Activated CD8-positive, alpha-beta memory T cell treated with anti-CD3 and anti-CD28 coated beads for 1 hour (primary cell): ENCODE measurements at regions not wholly inside any gene's neighbourhood (a gene's known extent, or its start where the extent isn't known, plus 50 kb on each side); places are given as distances from the start of the nearest gene placed in this dataset.

Source experiments
- DNase-seq, 2 donors: peaks; one replicate each; pipeline ENCODE4 v3.0.0-alpha.2; 2020; ENCODE audit warnings: low read depth in 1 of 2; ENCODE audit errors: extremely low read depth in 1 of 2

DNA sequence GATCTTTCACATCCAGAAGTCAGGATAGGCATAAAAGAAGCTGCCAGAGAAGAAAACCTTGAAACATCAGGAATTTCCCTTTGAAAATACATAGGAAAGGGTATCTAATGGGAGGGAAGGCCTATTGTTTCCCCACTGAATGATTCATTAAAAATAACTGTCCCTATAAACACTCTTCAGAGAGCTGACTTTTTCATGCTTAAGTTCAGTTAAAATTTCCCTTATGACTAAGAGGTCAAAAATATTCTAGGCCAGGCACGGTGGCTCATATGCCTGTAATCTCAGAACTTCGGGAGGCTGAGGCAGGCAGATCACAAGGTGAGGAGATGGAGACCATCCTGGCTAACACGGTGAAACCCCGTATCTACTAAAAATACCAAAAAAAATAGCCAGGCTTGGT, 499.5 kb downstream of the ENC1 start:
- DNase-seq = no peak

DNA sequence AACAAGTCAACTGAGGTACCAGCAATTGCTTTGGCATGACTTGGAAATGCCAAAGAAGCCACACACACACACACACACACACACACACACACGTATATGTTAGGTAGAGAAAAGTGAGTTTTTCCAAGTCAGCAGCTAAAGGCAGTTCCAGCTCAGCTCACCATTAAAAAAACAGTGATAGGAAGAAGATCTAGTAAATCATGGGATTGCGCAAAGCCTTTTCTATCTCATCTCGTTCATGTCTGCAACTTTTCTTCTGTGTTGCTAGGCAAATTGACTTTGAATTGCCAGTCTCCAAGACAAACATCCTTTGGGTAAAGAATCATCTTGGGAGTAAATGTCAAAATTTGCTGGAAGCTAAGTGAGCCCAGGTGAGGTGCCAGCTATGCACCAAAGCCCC, 500.1 kb downstream of the ENC1 start:
- no peak for DNase-seq

- DNase-seq = no peak
Measured at GRCh38 chr5:74139589-74139988, 500.9 kb downstream of the ENC1 start.

- DNase-seq = no peak
Measured at GRCh38 chr5:74138721-74139120, 501.8 kb downstream of the ENC1 start.

DNA sequence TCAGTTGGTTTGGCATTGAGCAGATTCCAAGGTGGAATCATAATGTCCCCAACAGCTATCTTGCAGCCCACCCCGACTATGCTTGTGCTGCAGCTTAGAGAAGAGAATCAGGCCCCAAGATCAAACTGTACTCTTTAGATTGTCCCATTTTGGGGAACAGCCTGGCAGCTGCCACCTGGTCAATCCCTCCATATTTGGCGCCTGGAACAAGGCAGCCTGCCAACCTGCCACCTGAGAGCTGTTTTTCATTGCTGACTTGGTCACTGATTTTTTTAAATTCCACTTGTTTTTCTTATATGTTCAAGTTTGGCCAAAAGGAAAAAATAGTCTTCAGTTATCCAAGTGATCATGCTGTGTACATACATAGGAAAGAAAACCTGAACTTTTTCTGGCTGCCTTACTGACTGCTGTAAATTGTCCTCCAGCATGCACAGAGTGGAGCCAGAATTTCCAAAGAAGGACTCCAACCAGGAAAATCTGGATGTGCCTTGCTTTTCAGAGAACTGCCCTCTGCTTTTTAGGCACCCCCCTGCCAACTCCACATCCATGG, 504.2 kb downstream of the ENC1 start:
- DNase-seq = no peak

- DNase-seq = no peak
Measured at GRCh38 chr5:74135033-74135432, 505.5 kb downstream of the ENC1 start.

DNA sequence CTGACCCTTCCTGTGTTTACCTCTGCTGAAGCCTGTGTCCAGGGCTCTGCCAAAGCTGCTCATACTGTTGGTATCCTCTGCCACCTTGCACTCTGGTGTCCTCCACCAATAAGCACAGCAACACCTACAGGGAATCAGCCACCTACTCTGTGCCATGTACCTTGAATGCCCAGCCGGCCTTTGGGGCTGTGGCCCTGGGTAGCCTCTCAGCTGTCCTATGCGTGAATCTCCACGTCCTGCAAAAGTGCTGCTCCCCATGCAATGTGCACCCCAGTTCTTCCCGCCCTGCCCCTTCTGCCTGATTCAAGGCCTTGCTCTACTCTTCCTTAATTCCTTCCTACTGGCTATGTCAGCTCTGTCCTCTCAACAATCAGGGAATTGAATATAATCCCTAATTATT, 506.5 kb downstream of the ARHGEF28 start:
- no peak for DNase-seq

DNA sequence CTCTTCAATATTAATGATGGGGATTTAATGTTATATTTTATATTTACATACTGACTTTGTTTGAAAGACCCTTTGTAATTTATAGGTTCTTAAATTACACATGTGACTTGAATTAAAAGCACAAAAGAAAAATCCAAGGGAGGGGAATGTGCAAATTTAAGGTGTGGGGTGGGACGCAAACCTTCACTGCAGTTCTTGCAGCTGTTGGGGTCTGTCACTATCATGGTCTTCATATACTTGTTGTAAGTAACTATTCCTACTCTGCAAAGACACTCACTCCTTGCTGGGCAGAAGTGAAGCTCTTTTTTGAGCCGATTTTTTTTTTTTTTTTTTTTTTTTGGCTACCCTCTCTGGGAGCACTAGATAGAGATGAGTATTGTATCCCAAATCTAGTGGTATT, 505.3 kb downstream of the ARHGEF28 start:
- no peak for DNase-seq

- no peak for DNase-seq
Measured at GRCh38 chr5:74130155-74130897, 504.3 kb downstream of the ARHGEF28 start.

DNA sequence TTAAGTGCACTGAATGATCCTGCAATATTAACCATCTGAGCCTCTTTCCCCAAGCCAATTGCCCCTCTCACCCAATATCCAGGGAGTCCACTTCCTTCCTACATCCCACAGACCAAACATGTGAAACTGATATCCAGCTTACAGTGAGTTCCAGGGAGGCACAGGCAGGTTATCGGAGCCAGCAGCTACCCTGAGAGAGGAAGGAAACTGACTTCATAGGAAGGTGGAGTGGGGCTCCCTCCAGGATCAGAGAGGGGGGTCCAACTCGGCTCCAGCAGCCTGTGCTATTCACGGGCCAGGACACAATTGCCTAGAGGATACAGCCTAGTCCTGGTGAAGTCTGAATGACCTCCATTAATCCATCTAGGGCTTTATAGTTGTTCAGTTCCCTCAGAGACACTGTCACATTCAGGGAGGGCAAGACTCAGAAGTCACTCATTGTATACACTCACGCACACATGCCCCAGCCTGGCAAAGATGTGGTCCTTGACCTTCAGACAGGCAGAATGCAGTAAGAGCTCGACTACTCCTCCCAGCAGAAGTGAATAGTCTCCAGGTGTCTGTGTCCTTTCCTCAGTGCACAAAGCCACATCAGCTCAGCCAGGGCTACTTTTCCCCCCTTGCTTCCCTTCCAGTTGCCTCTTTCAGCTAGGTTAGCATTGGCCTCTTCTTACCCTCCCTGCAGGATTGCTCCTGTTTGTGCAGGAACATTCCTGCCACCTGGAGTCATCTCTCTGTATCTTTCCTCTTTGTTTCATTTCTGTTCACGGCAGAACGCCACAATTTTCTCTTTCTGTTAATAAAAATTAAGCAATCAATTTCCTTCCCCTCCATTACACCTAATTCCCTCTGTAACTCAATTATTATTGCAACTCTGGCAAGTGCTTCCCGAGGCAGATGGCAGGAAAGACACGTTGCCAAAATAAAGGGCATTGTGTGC, 501.7 kb downstream of the ARHGEF28 start:
- no peak for DNase-seq

- DNase-seq = no peak
Measured at GRCh38 chr5:74126294-74126693, 500.3 kb downstream of the ARHGEF28 start.

GRCh38 chr5:74124826-74125225, 498.8 kb downstream of the ARHGEF28 start:
- no peak for DNase-seq

- DNase-seq = no peak
Measured at GRCh38 chr5:74123929-74124328, 497.9 kb downstream of the ARHGEF28 start.

DNA sequence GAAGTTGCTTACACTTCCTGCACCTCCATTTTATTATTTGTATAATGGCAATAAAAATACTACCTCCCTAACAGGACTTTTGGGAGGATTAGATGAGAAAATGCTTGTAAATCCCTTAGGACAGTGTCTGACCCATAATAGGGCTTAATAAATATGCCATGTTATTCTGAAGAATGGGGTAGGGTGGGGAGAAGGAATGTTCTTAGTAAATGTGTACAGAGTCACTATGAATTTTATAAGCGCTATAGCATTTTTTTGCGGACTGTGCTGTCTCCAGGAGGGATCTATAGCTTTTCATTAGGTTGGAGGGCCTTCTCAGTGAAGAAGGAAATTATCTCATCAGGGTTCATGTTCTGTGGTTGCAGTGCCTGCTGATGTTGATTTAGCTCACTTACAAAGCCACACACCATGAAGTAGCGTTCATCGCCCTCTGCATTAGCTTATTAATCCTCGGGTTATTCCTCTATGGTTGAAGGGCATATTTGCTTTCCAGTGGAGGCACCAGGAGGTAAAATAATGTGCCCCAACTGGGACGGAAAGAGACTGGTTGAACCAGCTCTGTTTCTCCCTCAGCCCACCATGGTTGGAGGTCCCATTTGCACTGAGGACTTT, 497.1 kb downstream of the ARHGEF28 start:
- DNase-seq = no peak

DNA sequence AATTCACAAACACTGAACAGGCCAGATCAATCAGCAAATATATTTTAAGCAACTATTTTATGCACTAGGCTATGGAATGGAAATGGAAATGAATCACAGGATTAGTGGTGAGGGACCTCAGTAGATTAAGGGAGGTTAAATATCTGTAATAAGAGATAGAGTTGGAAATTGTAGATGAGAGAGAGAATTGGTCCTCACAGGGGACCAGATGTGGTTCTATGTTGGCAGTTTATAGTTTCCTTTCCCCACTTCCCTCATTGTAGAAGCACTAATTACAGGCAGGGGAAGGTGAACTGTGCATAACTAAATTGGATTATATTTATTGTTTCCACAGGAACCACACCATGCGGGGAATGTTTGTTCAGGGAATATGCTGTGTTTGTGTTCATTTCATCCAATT, 496.2 kb downstream of the ARHGEF28 start:
- no peak for DNase-seq

DNA sequence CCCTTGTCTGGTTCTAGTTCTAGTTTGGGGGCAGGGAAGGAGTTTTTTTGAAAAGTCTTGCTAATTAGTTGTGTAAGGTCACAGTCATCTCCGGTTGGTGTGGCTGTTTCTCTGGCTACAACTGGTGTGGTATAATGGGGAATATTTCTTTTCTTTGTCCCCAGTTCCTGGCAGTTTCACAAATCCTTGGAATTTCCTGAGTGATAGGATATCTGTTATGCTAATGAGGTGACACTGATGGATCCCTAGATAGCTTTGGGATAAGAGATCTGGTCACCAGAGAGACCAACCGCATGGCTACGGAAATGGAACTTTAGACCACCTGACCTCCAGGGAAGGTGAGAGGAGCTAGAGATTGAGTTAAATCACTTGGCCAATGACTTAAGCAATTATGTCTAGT, 494.6 kb downstream of the ARHGEF28 start:
- no peak for DNase-seq

GRCh38 chr5:74118071-74118470, 492.1 kb downstream of the ARHGEF28 start:
- no peak for DNase-seq

GRCh38 chr5:74116984-74117383, 491.0 kb downstream of the ARHGEF28 start:
- no peak for DNase-seq

DNA sequence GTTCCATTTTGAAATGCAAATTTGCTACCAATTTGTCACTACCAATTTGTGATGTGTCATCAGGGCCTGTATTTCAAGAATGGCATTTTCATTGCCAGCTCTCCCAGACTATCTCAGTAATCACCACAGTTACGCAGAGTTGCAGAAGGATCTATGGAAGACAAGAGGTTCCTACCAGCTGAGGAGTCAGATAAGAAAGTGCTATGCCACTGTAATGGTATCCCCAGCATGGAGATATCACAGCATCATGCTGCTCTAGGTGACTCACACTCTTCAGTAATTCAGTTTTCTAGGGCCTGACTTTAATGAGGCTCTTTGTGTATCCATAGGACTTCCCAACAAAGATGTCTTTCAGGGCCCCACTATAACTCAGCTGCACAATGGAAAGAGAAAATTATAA, 490.3 kb downstream of the ARHGEF28 start:
- no peak for DNase-seq

DNA sequence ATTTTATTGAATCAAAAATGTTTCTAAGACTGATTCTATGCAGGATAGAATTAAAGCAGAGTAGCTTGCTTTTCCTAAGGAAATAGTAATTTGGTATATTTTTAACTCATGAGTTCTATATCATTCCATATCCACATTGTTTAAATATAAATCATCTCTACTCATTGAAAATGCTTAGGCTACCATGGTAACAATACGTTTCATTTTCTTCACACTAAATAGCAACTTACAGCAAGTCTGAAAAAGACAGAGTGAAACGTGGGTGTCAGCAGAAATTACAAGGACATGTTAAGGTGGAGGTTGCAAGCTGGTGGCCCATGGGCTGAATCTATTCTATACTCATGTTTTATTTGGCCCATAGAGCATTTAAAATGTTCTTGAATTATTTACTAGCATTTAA, 487.9 kb downstream of the ARHGEF28 start:
- no peak for DNase-seq

DNA sequence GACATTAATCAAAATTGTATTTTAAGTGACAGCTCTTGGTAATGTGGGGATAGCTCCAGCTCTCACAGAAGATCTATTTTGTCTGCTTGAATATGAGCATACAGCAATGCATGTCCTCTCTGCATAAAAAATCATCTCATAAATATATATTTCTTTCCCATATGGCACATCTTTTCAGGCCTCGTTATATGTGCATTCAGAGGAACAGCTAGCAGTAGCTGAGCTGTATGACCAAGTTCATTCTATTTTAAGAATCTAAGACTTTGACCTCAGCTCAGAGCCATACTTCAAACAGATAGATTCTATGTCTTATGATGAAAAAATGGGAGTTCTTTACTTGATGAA, 487.2 kb downstream of the ARHGEF28 start:
- DNase-seq = no peak
